ENCODE measurements at regions not wholly inside any gene's neighbourhood (a gene's known extent, or its start where the extent isn't known, plus 50 kb on each side); places are given as distances from the start of the nearest gene placed in this dataset. TPM values are rescaled to one million over a fixed set of nuclear protein-coding genes. Genes with fewer than 3 reads are reported as not detected.

GRCh38 chr12:41627476-41627875 lies 439.4 kb downstream of the PDZRN4 start:
- Histone ChIP-seq H3K36me3 (ENCODE audit: control insufficient read depth in 2 of 2, insufficient read depth in 2 of 2, low read length in 1 of 2) (no peaks in the 10 kb centered on the region), H3K79me2 (ENCODE audit: control insufficient read depth, insufficient read depth, low read length) (no peaks in the 10 kb centered on the region), H3K4me2 (ENCODE audit: control insufficient read depth, insufficient read depth) (no peak overlapping the region), H4K20me1 (ENCODE audit: control insufficient read depth, insufficient read depth) (no peaks in the 10 kb centered on the region), H3K9me3 (replicated peaks; ENCODE audit: control insufficient read depth, insufficient read depth, low read length) (no peaks in the 10 kb centered on the region), H3K4me3 (no peak overlapping the region), H3K4me1 (ENCODE audit: control insufficient read depth, insufficient read depth, low read length) (no peaks in the 10 kb centered on the region), H3K27me3 (replicated peaks in 1 of 2; ENCODE audit: control insufficient read depth in 2 of 2, insufficient read depth in 2 of 2, low read length in 1 of 2) (no peaks in the 10 kb centered on the region), H3K9ac (ENCODE audit: control insufficient read depth, insufficient read depth, low read length) (no peak overlapping the region), H3K27ac (ENCODE audit: control insufficient read depth, insufficient read depth) (no peak overlapping the region), H2AFZ (ENCODE audit: control insufficient read depth, low read depth, low read length) (no peak overlapping the region)
- 13% methylated on average over 5 of the region's 5 CpGs for WGBS (ENCODE audit: insufficient coverage, insufficient replicate concordance, low lambda C conversion rate, missing lambda C conversion rate)
- intact Hi-C loops (cut with micrococcal nuclease; ENCODE audit: unreplicated experiment) (no loop called here), in situ Hi-C loops (cut with MboI) (no loop called here)
- DNase-seq (ENCODE audit: low read depth, low spot score) (no peak), FAIRE-seq (no peak), ATAC-seq (no peak)
- no TSS peak for BruUV-seq (replicated peaks)
- ChIA-PET POLR2A (no interaction called here), SMC1A (ENCODE audit: uncharacterized antibody, unreplicated experiment) (no interaction called here), CTCF (no interaction called here), RAD21 (ENCODE audit: unreplicated experiment) (no interaction called here)
- no peak for TF ChIP-seq SMC3 (IDR thresholded peaks at IDR 0.05; ENCODE audit: borderline replicate concordance, low read length)
- no peak for TF ChIP-seq CREB1 (IDR thresholded peaks at IDR 0.05; ENCODE audit: low read depth)
- no peak for TF ChIP-seq POLR2A (IDR thresholded peaks at IDR 0.05; ENCODE audit: low read depth, low read length)
- TF ChIP-seq ZSCAN29 (IDR thresholded peaks at IDR 0.05) = no peak
- no peak for TF ChIP-seq RB1 (IDR thresholded peaks at IDR 0.05; ENCODE audit: borderline replicate concordance)
- no peak for TF ChIP-seq NR2C2 (IDR thresholded peaks at IDR 0.05; ENCODE audit: borderline replicate concordance, control insufficient read depth, insufficient read length, low read depth)
- no peak for TF ChIP-seq MYC (IDR thresholded peaks at IDR 0.05; ENCODE audit: insufficient read depth, insufficient read length, insufficient replicate concordance, low read length, severe bottlenecking)
- TF ChIP-seq POLR2AphosphoS5 (IDR thresholded peaks at IDR 0.05; ENCODE audit: low read length) = no peak

- no peak for DNase-seq (ENCODE audit: low read depth, low spot score)
- WGBS (ENCODE audit: insufficient coverage, insufficient replicate concordance, low lambda C conversion rate, missing lambda C conversion rate) = 0% methylated on average over 1 of the region's 1 CpG
- CTCF ChIA-PET = no interaction called here
- no TSS peak for BruUV-seq (replicated peaks)
- intact Hi-C loops (cut with micrococcal nuclease; ENCODE audit: unreplicated experiment) (no loop called here), in situ Hi-C loops (cut with MboI) (no loop called here)
- no peak for ATAC-seq
- no peaks in the 10 kb centered on the region for H3K27me3 ChIP-seq (replicated peaks in 1 of 2; ENCODE audit: control insufficient read depth in 2 of 2, insufficient read depth in 2 of 2, low read length in 1 of 2)
- no peaks in the 10 kb centered on the region for H3K9me3 ChIP-seq (replicated peaks; ENCODE audit: control insufficient read depth, insufficient read depth, low read length)
- H3K27ac ChIP-seq (ENCODE audit: control insufficient read depth, insufficient read depth) = no peak overlapping the region
- no peaks in the 10 kb centered on the region for H3K79me2 ChIP-seq (ENCODE audit: control insufficient read depth, insufficient read depth, low read length)
- H3K9ac ChIP-seq (ENCODE audit: control insufficient read depth, insufficient read depth, low read length) = no peak overlapping the region
- SMC1A ChIA-PET (ENCODE audit: uncharacterized antibody, unreplicated experiment) = no interaction called here
- POLR2A ChIA-PET = no interaction called here
- RAD21 ChIA-PET (ENCODE audit: unreplicated experiment) = no interaction called here
- no peaks in the 10 kb centered on the region for H3K4me1 ChIP-seq (ENCODE audit: control insufficient read depth, insufficient read depth, low read length)
- TF ChIP-seq BCL11A (IDR thresholded peaks at IDR 0.05; ENCODE audit: low read depth, low read length) = no peak
- TF ChIP-seq SUZ12 (IDR thresholded peaks at IDR 0.05; ENCODE audit: unreplicated experiment) = no peak
- no peak for TF ChIP-seq MXI1 (IDR thresholded peaks at IDR 0.05; ENCODE audit: low read depth, low read length)
- H3K36me3 ChIP-seq (ENCODE audit: control insufficient read depth in 2 of 2, insufficient read depth in 2 of 2, low read length in 1 of 2) = no peaks in the 10 kb centered on the region
- no peak overlapping the region for H3K4me2 ChIP-seq (ENCODE audit: control insufficient read depth, insufficient read depth)
- H2AFZ ChIP-seq (ENCODE audit: control insufficient read depth, low read depth, low read length) = no peak overlapping the region
- FAIRE-seq = no peak
- H4K20me1 ChIP-seq (ENCODE audit: control insufficient read depth, insufficient read depth) = no peaks in the 10 kb centered on the region
- no peak overlapping the region for H3K4me3 ChIP-seq
Measured at GRCh38 chr12:41624571-41624970, 436.5 kb downstream of the PDZRN4 start.

Small RNA genes lying in the stretch of these regions (small RNA-seq; reads per million reads assigned to genes)
- not detected for gene RNA5SP360

Measured in GM12878 (cell line).